ENCODE measurements at regions not wholly inside any gene's neighbourhood (a gene's known extent, or its start where the extent isn't known, plus 50 kb on each side); places are given as distances from the start of the nearest gene placed in this dataset.

GRCh38 chr7:42315103-42315502 lies 78.1 kb upstream of the GLI3 start:
- no peak overlapping the region for H3K27ac ChIP-seq (ENCODE audit: low read depth, low read length)
- H3K27me3 ChIP-seq (ENCODE audit: low read length): no peaks in the 10 kb centered on the region
- H3F3A ChIP-seq (ENCODE audit: insufficient read depth): no peaks in the 10 kb centered on the region
- no peaks in the 10 kb centered on the region for H3K79me2 ChIP-seq (ENCODE audit: insufficient read depth, low read length)
- no peaks in the 10 kb centered on the region for H3K36me3 ChIP-seq (ENCODE audit: low read length)
- H3K9ac ChIP-seq (ENCODE audit: low read length): no peak overlapping the region
- H3K9me3 ChIP-seq (ENCODE audit: insufficient read depth, low read length): no peaks in the 10 kb centered on the region
- TF ChIP-seq EZH2phosphoT487 (conservative IDR thresholded peaks at IDR 0.05; ENCODE audit: low read length): no peak
- TF ChIP-seq CTCF (IDR thresholded peaks at IDR 0.05; ENCODE audit: insufficient read depth, low read length, poor library complexity, severe bottlenecking): no peak
- no peak overlapping the region for H2AFZ ChIP-seq (ENCODE audit: low read depth, low read length, severe bottlenecking)
- H3K4me2 ChIP-seq (ENCODE audit: low read depth, low read length, poor library complexity, severe bottlenecking): no peak overlapping the region
- H4K20me1 ChIP-seq (ENCODE audit: low read depth, low read length): 0 out of 2 replicates have a peak, but pooled peaks cover 2% of the 10 kb centered on the region
- no peaks in the 10 kb centered on the region; the same call in 1 of the 2 replicates for H3K9me2 ChIP-seq (replicated peaks; ENCODE audit: insufficient read depth, low read length)
- H3K4me3 ChIP-seq (ENCODE audit: insufficient read depth, low read length, poor library complexity, severe bottlenecking): no peak overlapping the region

GRCh38 chr7:42314696-42315095 lies 77.7 kb upstream of the GLI3 start:
- Histone ChIP-seq H2AFZ (ENCODE audit: low read depth, low read length, severe bottlenecking) (no peak overlapping the region), H3K9me2 (replicated peaks; ENCODE audit: insufficient read depth, low read length) (no peaks in the 10 kb centered on the region; the same call in 1 of the 2 replicates), H3K27me3 (ENCODE audit: low read length) (no peaks in the 10 kb centered on the region), H3K27ac (ENCODE audit: low read depth, low read length) (no peak overlapping the region), H3K79me2 (ENCODE audit: insufficient read depth, low read length) (no peaks in the 10 kb centered on the region), H3K9ac (ENCODE audit: low read length) (no peak overlapping the region), H3K36me3 (ENCODE audit: low read length) (no peaks in the 10 kb centered on the region), H4K20me1 (ENCODE audit: low read depth, low read length) (0 out of 2 replicates have a peak, but pooled peaks cover 4% of the 10 kb centered on the region), H3F3A (ENCODE audit: insufficient read depth) (no peaks in the 10 kb centered on the region), H3K4me3 (ENCODE audit: insufficient read depth, low read length, poor library complexity, severe bottlenecking) (no peak overlapping the region), H3K4me2 (ENCODE audit: low read depth, low read length, poor library complexity, severe bottlenecking) (no peak overlapping the region), H3K9me3 (ENCODE audit: insufficient read depth, low read length) (no peaks in the 10 kb centered on the region)
- no peak for TF ChIP-seq EZH2phosphoT487 (conservative IDR thresholded peaks at IDR 0.05; ENCODE audit: low read length)
- no peak for TF ChIP-seq CTCF (IDR thresholded peaks at IDR 0.05; ENCODE audit: insufficient read depth, low read length, poor library complexity, severe bottlenecking)

GRCh38 chr7:42311195-42311594 lies 74.2 kb upstream of the GLI3 start:
- no peak overlapping the region for H3K27ac ChIP-seq (ENCODE audit: low read depth, low read length)
- no peaks in the 10 kb centered on the region for H3F3A ChIP-seq (ENCODE audit: insufficient read depth)
- no peaks in the 10 kb centered on the region for H3K79me2 ChIP-seq (ENCODE audit: insufficient read depth, low read length)
- no peak overlapping the region for H3K9ac ChIP-seq (ENCODE audit: low read length)
- 0 out of 2 replicates have a peak, but pooled peaks cover 4% of the 10 kb centered on the region for H4K20me1 ChIP-seq (ENCODE audit: low read depth, low read length)
- no peak overlapping the region for H3K4me3 ChIP-seq (ENCODE audit: insufficient read depth, low read length, poor library complexity, severe bottlenecking)
- H2AFZ ChIP-seq (ENCODE audit: low read depth, low read length, severe bottlenecking): no peak overlapping the region
- no peaks in the 10 kb centered on the region for H3K9me3 ChIP-seq (ENCODE audit: insufficient read depth, low read length)
- no peak overlapping the region for H3K4me2 ChIP-seq (ENCODE audit: low read depth, low read length, poor library complexity, severe bottlenecking)
- no peaks in the 10 kb centered on the region for H3K27me3 ChIP-seq (ENCODE audit: low read length)
- no peaks in the 10 kb centered on the region for H3K9me2 ChIP-seq (replicated peaks; ENCODE audit: insufficient read depth, low read length)
- no peaks in the 10 kb centered on the region for H3K36me3 ChIP-seq (ENCODE audit: low read length)
- TF ChIP-seq CTCF (IDR thresholded peaks at IDR 0.05; ENCODE audit: insufficient read depth, low read length, poor library complexity, severe bottlenecking) (no peak), EZH2phosphoT487 (conservative IDR thresholded peaks at IDR 0.05; ENCODE audit: low read length) (no peak)

All from SU-DHL-6 (cell line).